DND-41 (cell line): ENCODE measurements at regions not wholly inside any gene's neighbourhood (a gene's known extent, or its start where the extent isn't known, plus 50 kb on each side); places are given as distances from the start of the nearest gene placed in this dataset.

Experiments used
- CTCF ChIP-seq: IDR thresholded peaks from 2 replicates; pipeline ENCODE4 v1.5.1; 2012; ENCODE audit warnings: borderline replicate concordance, low read length, moderate library complexity, mild to moderate bottlenecking; ENCODE audit not compliant: poor library complexity, severe bottlenecking; ENCODE audit errors: extremely low read depth
- EZH2 ChIP-seq: IDR thresholded peaks from 3 replicates; pipeline ENCODE4 v1.6.1; 2012; ENCODE audit warnings: borderline replicate concordance, low read depth, mild to moderate bottlenecking, moderate library complexity, low read length, inconsistent platforms; ENCODE audit not compliant: severe bottlenecking

DNA sequence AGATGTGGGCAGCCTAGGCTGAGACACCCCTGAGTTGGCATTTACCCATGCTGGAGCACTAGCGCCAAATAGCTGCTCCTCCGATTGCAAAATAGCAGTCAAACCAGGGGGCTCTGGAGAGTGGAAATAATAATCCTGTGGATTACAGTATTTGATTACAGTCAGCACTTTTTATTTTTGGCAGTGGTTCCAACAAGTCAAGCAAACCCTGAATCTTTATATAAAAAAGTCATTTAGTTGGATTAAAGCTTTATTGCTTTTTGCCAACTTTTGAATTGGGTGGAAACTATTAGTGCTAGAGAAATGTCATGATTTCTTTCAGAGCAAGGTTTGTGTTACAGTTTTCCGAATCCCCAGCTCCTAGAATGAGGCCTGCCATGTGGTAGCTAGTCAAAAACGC is 99.3 kb upstream of the FAM20A start:
- TF ChIP-seq EZH2 (no peak), CTCF (no peak)
